Uterus (tissue), 2 donors: ENCODE measurements at regions not wholly inside any gene's neighbourhood (a gene's known extent, or its start where the extent isn't known, plus 50 kb on each side); places are given as distances from the start of the nearest gene placed in this dataset.

ENCODE experiments used
- CTCF ChIP-seq, 4 experiments: fragments of 200-600 bp in 2 of 4; fragments of 450-650 bp in 2 of 4; sonication (generic) in 2 of 4; IDR thresholded peaks; one replicate each; pipeline ENCODE4 v1.5.1; 2016 to 2019; ENCODE audit warnings: antibody characterized with exemption in 4 of 4, mild to moderate bottlenecking in 2 of 4, moderate library complexity in 1 of 4
- POLR2A ChIP-seq, 2 donors: fragments of 450-650 bp; IDR thresholded peaks; one replicate each; pipeline ENCODE4 v1.6.1; 2016; ENCODE audit warnings: antibody characterized with exemption in 2 of 2, mild to moderate bottlenecking in 1 of 2, moderate library complexity in 1 of 2

- no peak for TF ChIP-seq CTCF (IDR thresholded peaks at IDR 0.05)
- TF ChIP-seq POLR2A (IDR thresholded peaks at IDR 0.05) = no peak
Observed at GRCh38 chr1:178021950-178022349, 52.1 kb upstream of the SEC16B start.
